OCI-LY7 (cell line): ENCODE measurements at regions not wholly inside any gene's neighbourhood (a gene's known extent, or its start where the extent isn't known, plus 50 kb on each side); places are given as distances from the start of the nearest gene placed in this dataset.

Source experiments
- BruUV-seq: library from RNA; stranded (reverse); fragments of 400-500 nt; replicated peaks from 2 replicates; lab custom pipeline; 2021; lab: Mats Ljungman, UMichigan
- CTCF ChIA-PET: fragments of 300-600 bp; sonication (Branson Sonifier 250); formaldehyde crosslinking; loops from one replicate; lab custom pipeline; 2022; ENCODE audit warnings: antibody characterized with exemption; ENCODE audit not compliant: unreplicated experiment; lab: Charles Lee
- POLR2A ChIA-PET: fragments of 300-600 bp; sonication (Branson Sonifier 250); formaldehyde crosslinking; loops from one replicate; lab custom pipeline; 2022; ENCODE audit warnings: antibody characterized with exemption; lab: Charles Lee
- DNase-seq: peaks from one replicate; pipeline ENCODE4 v3.0.0-alpha.2; 2015; ENCODE audit warnings: low spot score
- H2AFZ ChIP-seq: fragments of 200-600 bp; sonication (generic), shearing (Covaris generic); 2 replicates; pipeline ENCODE4 v1.6.1; 2014; ENCODE audit warnings: mild to moderate bottlenecking, antibody characterized with exemption, low read length, moderate library complexity
- H3K27ac ChIP-seq: fragments of 200-600 bp; sonication (generic); 2 replicates; pipeline ENCODE4 v1.5.1; 2014; ENCODE audit warnings: mixed run types, low read depth, mild to moderate bottlenecking, moderate library complexity, low read length, inconsistent platforms; ENCODE audit not compliant: poor library complexity, severe bottlenecking
- H3K36me3 ChIP-seq: fragments of 200-600 bp; sonication (generic); 2 replicates; pipeline ENCODE4 v1.6.1; 2014; ENCODE audit warnings: mild to moderate bottlenecking, antibody characterized with exemption, low read length, moderate library complexity, mixed read lengths; ENCODE audit not compliant: insufficient read depth
- H3K4me1 ChIP-seq: fragments of 200-600 bp; sonication (generic); 2 replicates; pipeline ENCODE4 v1.5.1; 2014; ENCODE audit warnings: mild to moderate bottlenecking, low read length; ENCODE audit not compliant: insufficient read depth, poor library complexity, severe bottlenecking
- H3K4me2 ChIP-seq: fragments of 200-600 bp; sonication (generic); 2 replicates; pipeline ENCODE4 v1.6.1; 2014; ENCODE audit warnings: mild to moderate bottlenecking, low read length
- H3K4me3 ChIP-seq: fragments of 200-600 bp; sonication (generic); 2 replicates; pipeline ENCODE4 v1.5.1; 2014; ENCODE audit warnings: mild to moderate bottlenecking, low read depth, low read length; ENCODE audit not compliant: poor library complexity, severe bottlenecking
- H3K79me2 ChIP-seq: fragments of 200-600 bp; sonication (generic); 2 replicates; pipeline ENCODE4 v1.6.1; 2016; ENCODE audit warnings: low read depth, mild to moderate bottlenecking, low read length, moderate library complexity, mixed read lengths; ENCODE audit not compliant: insufficient read depth
- H3K9me2 ChIP-seq: fragments of 200-600 bp; sonication (generic); 2 replicates; pipeline ENCODE4 v1.6.1; 2016; ENCODE audit warnings: mild to moderate bottlenecking, low read length, mixed read lengths; ENCODE audit not compliant: insufficient read depth
- H3K9me3 ChIP-seq: fragments of 200-600 bp; sonication (generic); 2 replicates; pipeline ENCODE4 v1.6.1; 2014; ENCODE audit warnings: mild to moderate bottlenecking, mixed run types, low read length, mixed read lengths
- H4K20me1 ChIP-seq: fragments of 200-600 bp; sonication (generic); 2 replicates; pipeline ENCODE4 v1.6.1; 2014; ENCODE audit warnings: mild to moderate bottlenecking, antibody characterized with exemption, low read length, moderate library complexity, mixed read lengths; ENCODE audit not compliant: insufficient read depth
- EZH2phosphoT487 ChIP-seq: fragments of 200-600 bp; sonication (generic); IDR thresholded peaks from 2 replicates; pipeline ENCODE4 v1.6.1; 2018; ENCODE audit warnings: low read depth, borderline replicate concordance, mild to moderate bottlenecking, mixed run types, antibody characterized with exemption, low read length, moderate library complexity, mixed read lengths
- intact Hi-C: fragments of 100-400 bp; cut with micrococcal nuclease; formaldehyde crosslinking; loops from one replicate; pipeline ENCODE4 v1.10.0; 2022; ENCODE audit not compliant: unreplicated experiment
- TF ChIP-seq, protein P1 (sequence below): fragments of 200-600 bp; sonication (generic); conservative IDR thresholded peaks from 2 replicates; pipeline ENCODE4 v1.5.1; 2014; ENCODE audit warnings: mild to moderate bottlenecking, antibody characterized with exemption, low read length, moderate library complexity, mixed read lengths

DNA sequence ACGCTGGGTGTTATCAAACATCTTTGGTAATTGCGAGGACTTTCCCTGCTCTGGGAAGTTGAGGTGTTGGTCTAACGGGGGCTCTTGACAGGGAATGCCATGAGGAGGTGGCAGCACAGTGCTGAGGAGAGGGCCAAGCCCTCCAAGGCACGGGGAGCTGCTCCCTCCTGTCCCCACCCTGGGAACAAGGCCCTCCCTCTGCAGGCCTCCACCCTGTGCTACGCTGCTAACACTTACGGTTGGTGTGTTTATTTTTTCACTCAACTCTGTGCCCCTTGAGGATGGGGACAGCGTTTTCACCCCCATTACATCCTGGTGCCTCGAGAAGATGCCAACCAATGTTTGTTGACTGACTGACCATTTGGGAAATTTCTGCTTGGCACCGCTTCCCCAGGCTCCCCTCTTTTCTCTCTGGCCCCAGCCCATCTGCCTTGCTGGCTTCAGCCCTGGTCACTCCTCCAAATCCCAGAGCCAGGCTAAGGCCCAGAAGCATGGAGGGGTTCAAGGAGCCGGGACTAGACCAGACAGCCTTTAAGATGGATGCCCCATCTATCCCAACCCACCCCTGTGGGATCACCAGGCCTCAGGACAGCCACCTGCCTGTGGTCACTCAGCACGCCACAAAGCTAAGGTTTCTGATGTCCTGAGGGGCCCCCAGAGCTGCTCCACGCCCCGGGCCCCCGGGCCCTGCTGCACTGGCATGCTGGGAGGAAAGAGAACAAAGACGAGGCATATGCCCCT lies 125.7 kb downstream of the BARX1 start:
- intact Hi-C loops: no loop called here

DNA sequence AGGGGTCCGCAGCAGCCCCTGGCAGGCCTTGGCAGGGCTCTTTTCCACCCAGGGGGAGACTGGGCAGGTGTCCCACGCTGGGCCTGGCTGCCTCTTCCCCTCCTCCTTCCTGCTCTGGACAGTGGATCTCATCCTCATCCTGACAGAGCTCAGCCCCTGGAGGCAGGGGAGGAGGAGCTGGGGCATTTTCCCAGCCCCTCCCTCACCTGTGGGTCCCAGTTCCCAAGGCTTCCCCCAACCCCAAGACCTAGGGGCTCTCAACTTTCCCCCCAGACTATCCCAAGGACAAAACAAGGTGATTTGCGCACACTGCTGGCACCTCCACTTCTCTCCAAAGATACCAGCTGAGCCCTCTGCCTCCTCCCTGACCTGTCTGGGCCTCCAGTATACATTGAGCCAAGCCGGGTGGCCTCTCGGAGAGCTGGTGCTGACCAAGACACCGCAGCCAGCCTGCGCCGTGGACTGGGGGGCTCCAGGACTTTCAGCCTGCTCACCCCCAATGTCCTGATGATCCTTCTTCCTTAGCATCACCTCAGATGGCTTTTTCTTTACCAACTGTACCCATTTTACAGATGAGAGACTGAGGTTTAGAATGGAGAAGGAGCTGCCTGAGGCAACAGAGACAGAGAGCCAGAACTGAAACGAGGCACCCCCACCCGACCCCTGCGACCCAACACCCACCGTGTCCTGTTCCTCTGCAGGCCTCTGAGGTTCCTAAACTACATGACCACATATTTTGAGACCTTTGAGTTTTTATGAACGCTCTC lies 126.6 kb downstream of the BARX1 start:
- POLR2A ChIA-PET: interaction anchor here (0.6 kb wide), 1 partner anchor 203 kb away, joined by 5 read pairs; no protein-coding TSS in a partner anchor
- no peak overlapping the region for H2AFZ ChIP-seq
- H3K4me1 ChIP-seq: no peaks in the 10 kb centered on the region
- H3K36me3 ChIP-seq: no peaks in the 10 kb centered on the region
- H3K9me3 ChIP-seq: no peaks in the 10 kb centered on the region
- H3K4me2 ChIP-seq: no peak overlapping the region
- no peak for DNase-seq
- intact Hi-C loops: no loop called here
- H3K4me3 ChIP-seq: no peak overlapping the region
- BruUV-seq: no TSS peak
- no peaks in the 10 kb centered on the region for H4K20me1 ChIP-seq
- H3K27ac ChIP-seq: no peak overlapping the region
- H3K79me2 ChIP-seq: no peaks in the 10 kb centered on the region
- CTCF ChIA-PET: interaction anchor here (0.6 kb wide), 1 partner anchor 436 kb away, joined by 3 read pairs; no protein-coding TSS in a partner anchor
- H3K9me2 ChIP-seq: no peaks in the 10 kb centered on the region
- TF ChIP-seq, protein P1, sequence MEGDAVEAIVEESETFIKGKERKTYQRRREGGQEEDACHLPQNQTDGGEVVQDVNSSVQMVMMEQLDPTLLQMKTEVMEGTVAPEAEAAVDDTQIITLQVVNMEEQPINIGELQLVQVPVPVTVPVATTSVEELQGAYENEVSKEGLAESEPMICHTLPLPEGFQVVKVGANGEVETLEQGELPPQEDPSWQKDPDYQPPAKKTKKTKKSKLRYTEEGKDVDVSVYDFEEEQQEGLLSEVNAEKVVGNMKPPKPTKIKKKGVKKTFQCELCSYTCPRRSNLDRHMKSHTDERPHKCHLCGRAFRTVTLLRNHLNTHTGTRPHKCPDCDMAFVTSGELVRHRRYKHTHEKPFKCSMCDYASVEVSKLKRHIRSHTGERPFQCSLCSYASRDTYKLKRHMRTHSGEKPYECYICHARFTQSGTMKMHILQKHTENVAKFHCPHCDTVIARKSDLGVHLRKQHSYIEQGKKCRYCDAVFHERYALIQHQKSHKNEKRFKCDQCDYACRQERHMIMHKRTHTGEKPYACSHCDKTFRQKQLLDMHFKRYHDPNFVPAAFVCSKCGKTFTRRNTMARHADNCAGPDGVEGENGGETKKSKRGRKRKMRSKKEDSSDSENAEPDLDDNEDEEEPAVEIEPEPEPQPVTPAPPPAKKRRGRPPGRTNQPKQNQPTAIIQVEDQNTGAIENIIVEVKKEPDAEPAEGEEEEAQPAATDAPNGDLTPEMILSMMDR: no peak
- no peak for TF ChIP-seq EZH2phosphoT487

More for the DNA sequence above, 125.7 kb downstream of the BARX1 start:
- POLR2A ChIA-PET: interaction anchor here (0.6 kb wide), 1 partner anchor 204 kb away, joined by 5 read pairs; no protein-coding TSS in a partner anchor
- DNase-seq: no peak
- Histone ChIP-seq H3K79me2 (no peaks in the 10 kb centered on the region), H3K4me3 (no peak overlapping the region), H3K9me3 (no peaks in the 10 kb centered on the region), H3K4me1 (no peaks in the 10 kb centered on the region), H3K9me2 (no peaks in the 10 kb centered on the region), H2AFZ (no peak overlapping the region), H3K27ac (no peak overlapping the region), H3K4me2 (no peak overlapping the region), H4K20me1 (no peaks in the 10 kb centered on the region), H3K36me3 (no peaks in the 10 kb centered on the region)
- CTCF ChIA-PET: interaction anchor here (0.6 kb wide), 1 partner anchor 436 kb away, joined by 3 read pairs; no protein-coding TSS in a partner anchor
- TF ChIP-seq, protein P1: no peak
- no peak for TF ChIP-seq EZH2phosphoT487
- BruUV-seq: no TSS peak
